Stimulated activated CD4-positive, alpha-beta T cell treated with anti-CD3 and anti-CD28 coated beads, TNF-alpha, amount 100 ng/mL, for 4 hours (primary cell): ENCODE measurements at regions not wholly inside any gene's neighbourhood (a gene's known extent, or its start where the extent isn't known, plus 50 kb on each side); places are given as distances from the start of the nearest gene placed in this dataset.

ENCODE experiments used
- DNase-seq, 3 experiments: peaks; one replicate each; pipeline ENCODE4 v3.0.0-alpha.2; 2020; ENCODE audit warnings: low read depth in 3 of 3

DNA sequence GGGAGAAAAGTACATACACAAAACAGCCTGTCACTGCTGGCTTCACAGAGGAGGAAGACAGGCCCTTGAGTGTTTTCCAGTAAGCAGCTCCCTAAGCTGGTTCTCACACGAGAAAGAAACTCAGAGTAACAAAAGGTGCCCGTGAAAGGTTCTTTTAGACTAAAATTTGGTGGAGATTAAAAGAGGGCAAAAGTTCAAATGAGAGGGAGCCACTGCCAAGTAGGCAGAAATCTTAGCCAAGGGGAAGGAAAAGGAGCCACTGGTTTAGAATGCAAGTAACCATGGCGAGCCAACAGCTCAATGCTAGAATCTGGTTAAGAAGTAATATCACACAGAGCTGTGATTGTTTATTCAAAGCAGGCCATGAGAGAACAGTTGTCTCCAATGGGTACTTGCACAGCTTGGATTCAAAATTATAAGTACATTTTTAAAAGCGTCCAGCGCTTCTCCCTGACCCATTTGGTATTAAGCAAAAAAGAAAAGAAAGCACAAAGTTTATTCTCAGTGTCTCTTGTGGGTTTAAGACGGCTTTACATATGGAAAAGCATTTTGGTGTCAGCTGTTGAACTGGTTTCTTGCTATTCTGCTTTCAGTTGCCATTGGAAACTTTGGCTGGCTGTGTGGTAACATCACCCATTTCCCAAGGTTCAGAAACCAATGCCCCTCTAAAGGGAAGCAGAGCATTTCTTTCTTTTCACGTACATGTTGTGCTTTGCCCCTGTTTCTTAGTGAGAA is 648.5 kb downstream of the RNF144B start:
- DNase-seq = no peak

GRCh38 chr6:19036196-19036555 is 649.0 kb downstream of the RNF144B start:
- DNase-seq = no peak

DNA sequence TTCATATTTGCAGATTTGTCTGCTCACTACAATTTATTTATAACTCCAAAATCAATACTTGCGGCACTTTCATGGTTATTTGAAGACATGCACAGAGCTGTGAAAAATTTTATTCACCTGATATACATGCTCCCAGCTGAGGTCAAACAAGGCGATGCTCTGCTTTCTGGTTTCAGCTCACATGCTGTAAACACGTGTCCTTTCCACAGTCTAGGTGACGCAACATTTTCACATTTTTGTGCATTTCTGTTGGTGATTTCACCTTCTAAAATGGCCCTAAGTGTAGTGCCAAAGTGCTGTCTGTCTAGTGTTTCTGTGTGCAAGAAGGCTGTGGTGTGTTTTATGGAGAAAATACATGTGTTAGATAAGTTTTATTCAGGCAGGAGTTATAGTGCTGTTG is 650.5 kb downstream of the RNF144B start:
- DNase-seq = no peak

- DNase-seq = no peak
Measured at GRCh38 chr6:19039287-19039686, 652.1 kb downstream of the RNF144B start.

GRCh38 chr6:19041906-19042305 is 654.8 kb downstream of the RNF144B start:
- DNase-seq = no peak

GRCh38 chr6:19042420-19042819 is 655.3 kb downstream of the RNF144B start:
- DNase-seq = no peak

- DNase-seq = no peak
Measured at GRCh38 chr6:19050765-19051164, 663.6 kb downstream of the RNF144B start.

- DNase-seq = no peak
Measured at GRCh38 chr6:19052219-19052618, 665.1 kb downstream of the RNF144B start.

DNA sequence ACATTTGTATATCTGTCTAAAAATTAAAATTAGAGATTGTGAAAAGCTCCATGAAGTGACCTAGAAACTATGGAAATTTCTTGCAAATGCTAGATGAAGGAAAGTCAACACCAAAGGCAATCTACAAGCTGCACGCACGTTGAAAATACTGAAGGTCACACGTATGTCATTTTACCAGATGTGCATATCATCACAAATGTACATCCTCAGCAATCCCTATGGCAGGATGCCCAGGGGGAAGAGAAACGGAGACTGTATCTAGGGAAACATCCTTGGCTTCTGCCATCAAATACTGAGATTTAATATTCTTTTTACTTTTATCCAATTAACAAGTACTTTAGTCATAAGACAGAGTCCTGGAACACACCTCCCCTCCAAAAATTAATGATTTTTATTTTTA is 672.0 kb downstream of the RNF144B start:
- no peak for DNase-seq

DNA sequence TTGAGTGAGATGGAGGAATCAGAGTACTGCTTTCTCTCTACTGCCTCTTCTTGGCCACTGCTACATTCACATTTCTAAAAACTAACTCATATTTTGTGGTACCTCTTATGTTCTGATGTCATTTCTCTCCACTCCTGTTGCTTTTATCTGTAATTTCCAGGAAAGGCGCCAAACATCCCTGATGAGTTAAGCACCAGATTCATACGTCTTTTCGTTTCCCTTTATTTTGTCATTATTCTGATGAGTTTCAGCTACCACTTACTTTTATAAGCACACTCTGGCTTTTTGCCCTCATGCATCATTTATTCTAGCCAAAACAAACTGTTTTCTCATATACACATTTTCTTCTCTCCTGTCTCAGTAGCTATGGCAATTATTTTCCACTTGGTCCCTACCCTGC is 680.0 kb downstream of the RNF144B start:
- DNase-seq = no peak

- DNase-seq = no peak
Measured at GRCh38 chr6:19070520-19070919, 683.4 kb downstream of the RNF144B start.

- no peak for DNase-seq
Measured at GRCh38 chr6:19083801-19084200, 696.7 kb downstream of the RNF144B start.

- DNase-seq = no peak
Measured at GRCh38 chr6:19086480-19086879, 699.3 kb downstream of the RNF144B start.

GRCh38 chr6:19087296-19087695 is 700.1 kb downstream of the RNF144B start:
- no peak for DNase-seq

DNA sequence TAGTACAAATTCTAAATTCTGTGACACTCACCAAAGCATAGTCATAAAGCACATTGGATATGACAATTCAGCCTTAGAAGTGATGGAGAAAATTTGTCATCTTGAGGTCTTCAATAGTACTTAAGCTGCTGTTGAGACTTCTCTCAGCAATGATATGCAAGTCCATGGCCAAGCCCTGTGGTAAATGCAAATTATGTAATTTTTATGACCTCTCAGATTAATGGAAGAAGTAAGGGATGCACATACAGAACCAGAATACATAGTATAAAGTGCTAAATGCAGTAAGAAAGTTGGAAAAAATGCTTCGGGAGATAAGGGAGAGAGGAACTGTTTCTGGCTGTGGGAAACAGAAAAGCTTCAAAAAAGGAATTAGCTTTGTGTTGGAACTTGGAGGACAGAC is 700.7 kb downstream of the RNF144B start:
- DNase-seq = no peak

GRCh38 chr6:19100752-19101151 is 713.6 kb downstream of the RNF144B start:
- no peak for DNase-seq

DNA sequence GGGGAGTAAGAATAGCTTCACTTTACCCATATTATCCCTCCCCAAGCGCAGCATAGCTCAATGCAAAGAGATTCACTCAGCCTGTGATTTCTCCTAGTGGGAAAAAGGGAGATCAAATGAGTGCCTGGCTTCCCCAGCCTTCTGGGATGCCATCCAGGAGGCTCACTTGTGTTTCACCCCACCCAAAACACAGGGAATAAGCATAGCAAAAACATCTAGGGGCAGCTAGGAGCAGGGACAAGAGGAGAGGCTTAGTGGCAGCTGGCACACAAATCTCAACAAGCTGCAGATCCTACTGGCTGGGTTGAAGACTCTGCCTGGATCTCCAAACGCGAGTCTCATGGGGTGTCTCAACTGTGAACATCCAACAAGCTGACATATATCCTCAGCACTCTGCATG is 715.8 kb downstream of the RNF144B start:
- DNase-seq = no peak

DNA sequence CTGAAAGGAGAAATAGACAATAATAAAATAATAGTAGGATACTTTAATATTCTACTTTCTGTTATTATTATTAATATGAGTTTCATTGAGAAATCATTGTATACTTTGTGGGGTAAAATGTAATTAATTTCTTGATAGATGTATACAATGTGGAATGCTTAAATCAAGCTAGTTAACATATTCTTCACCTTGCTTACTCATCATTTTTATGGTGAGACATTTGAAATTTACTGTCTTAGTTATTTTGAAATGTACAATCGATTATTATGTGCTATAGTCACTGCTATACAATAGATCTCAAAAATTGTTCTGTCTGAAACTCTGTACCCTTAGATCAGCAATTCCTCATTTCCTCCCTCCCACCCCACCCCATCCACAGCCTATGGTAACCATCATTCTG is 720.3 kb downstream of the RNF144B start:
- DNase-seq = no peak

DNA sequence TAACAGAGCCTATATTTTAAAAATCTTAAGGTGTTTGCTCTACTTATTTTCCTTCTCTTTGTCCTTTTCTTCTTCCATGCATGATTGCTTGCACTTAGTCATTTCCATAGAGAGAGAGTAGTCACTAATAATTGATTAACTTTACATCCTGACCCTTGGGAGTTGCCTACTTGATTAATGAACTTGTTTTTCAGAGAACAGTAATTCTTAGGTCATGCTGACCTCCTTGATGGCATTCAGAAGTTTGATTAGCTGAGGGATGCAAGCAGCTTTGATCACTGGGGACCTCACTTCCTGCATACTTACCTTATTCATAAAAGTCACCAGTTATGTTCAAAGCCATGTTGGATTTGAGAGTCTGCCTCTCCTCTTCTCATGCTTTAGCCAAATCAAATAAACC is 715.6 kb upstream of the ID4 start:
- DNase-seq = no peak

DNA sequence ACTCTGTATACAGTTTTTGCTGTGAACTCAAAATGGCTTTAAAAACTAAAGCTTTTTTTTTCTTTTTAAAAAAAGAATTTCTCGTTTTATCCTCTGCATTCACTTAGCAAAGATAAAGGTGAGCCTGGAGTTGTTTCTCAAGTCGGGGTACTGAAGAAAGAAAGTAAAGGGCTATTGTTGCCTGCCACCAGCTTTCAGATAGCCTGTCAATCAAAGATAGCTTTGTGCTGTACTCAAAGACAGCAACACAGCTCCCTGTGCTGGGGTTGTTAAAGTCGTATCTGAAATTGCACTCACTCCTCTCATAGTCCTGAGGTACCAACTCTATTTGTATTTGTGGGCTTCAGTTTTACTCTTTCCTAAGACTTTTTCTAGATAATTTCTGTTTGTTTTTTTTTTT is 710.1 kb upstream of the ID4 start:
- DNase-seq = no peak

DNA sequence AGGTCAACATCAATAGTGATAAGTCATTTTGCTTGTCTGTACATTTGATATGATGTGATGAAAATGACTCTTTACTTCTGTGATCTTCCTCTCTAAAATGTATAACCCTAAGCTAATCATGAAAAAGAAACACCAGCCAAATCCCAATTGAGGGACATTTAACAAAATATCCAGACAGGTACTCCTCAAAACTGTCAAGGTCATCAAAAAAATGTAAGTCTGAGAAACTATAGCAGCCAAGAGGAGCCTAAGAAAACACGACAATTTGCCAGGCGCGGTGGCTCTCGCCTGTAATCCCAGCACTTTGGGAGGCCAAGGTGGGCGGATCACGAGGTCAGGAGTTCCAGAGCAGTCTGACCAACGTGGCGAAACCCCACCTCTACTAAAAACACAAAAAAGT is 708.5 kb upstream of the ID4 start:
- DNase-seq = no peak

GRCh38 chr6:19135706-19136105 is 701.5 kb upstream of the ID4 start:
- DNase-seq = no peak

- DNase-seq = no peak
Measured at GRCh38 chr6:19137505-19137904, 699.7 kb upstream of the ID4 start.

DNA sequence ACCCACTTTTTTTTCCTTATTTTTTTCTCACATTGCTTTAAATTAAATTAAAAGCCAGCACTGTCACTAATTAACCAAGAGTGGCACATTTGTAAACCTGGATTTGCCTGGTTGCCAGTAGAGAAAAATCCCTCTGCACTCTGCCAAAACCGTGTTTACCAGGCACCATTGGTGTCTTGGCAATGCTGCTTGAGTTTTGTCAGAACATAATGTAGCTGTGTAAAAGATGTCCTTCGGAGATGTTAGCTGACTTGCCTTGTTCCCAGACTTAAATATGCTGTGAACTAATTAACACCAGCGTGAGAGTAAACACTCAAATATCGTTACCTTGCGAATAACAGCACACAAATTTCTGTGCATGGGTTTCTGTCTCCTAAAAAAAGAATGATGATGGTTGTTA is 694.9 kb upstream of the ID4 start:
- no peak for DNase-seq
